ENCODE measurements at regions not wholly inside any gene's neighbourhood (a gene's known extent, or its start where the extent isn't known, plus 50 kb on each side); places are given as distances from the start of the nearest gene placed in this dataset.

DNA sequence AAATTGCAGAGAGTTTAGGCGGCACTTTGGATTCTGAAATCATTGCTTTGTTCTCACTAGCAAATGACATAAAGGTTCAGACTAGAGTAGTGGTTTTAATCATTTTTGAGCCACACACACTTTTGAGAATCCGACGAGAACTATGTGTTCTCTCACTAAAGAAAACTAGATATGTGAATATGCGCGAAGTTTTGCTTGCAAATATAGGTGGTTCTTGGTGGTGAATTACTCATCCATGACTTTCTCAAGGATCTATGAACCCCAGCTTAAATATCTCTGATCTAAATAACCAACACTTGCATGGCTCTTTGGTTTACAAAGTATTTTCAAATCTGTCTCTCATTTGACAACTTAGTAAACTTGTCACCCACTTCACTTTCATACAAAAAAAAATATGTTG is 54.8 kb downstream of the NOG start:
- DNase-seq (ENCODE audit: low read depth) = no peak

DNA sequence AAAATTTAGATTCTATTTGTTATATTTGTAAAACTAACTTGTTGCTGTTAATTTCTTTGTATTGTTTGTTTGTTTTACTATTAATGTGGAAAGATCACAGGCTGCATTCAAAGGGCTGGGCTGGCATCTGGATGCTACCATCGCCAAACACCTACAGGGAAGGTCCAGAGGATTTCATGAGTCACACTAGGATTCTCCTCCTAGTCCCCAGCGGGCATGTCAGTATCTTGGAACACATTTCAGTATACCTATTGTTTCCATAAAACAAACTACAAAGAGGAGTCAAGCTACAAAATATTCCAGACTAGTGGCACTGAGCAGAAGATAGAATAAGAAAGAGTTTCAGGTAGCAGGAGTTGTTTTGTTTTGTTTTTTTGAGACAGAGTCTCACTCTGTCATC is 55.3 kb downstream of the NOG start:
- DNase-seq (ENCODE audit: low read depth) = no peak

DNA sequence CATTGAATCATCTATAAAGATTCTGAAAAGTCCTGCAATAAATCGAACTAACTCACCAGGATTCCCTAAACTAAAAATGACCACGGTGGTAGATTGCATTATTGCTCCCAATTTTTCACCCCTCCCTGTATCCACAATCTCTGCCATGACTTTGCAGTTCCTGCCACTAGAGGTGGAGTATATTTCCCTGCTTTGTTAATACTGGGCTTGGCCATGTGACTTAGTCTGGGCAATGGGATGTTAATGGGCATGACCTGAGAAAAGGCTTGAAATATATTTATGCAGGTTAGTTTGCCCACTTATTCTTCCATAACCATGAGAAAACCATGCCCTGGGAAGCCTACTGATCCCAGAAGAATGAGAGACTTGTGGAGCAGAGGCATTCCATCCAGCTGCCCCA is 59.1 kb downstream of the NOG start:
- no peak for DNase-seq (ENCODE audit: low read depth)

DNA sequence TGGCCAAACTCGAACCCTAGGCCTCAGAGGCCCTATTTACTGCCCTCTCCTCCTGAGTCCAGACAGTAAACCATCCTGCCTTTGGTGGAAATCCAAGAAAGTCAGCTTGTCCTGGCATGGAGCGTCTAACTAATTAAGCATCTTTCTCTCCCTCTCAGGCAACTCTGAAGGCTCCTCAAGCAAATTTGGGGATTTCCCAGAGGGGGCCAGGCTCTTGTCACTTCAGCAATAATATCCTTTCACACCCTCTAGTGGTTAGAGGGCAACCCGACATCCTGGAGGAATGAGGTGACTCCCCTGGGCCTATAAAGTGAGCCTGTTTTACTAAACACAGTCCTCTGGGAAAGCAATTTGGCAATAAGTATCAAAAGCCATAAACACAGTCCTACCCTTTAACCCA is 60.4 kb downstream of the NOG start:
- peak; percentile 40 for DNase-seq (ENCODE audit: low read depth)

DNA sequence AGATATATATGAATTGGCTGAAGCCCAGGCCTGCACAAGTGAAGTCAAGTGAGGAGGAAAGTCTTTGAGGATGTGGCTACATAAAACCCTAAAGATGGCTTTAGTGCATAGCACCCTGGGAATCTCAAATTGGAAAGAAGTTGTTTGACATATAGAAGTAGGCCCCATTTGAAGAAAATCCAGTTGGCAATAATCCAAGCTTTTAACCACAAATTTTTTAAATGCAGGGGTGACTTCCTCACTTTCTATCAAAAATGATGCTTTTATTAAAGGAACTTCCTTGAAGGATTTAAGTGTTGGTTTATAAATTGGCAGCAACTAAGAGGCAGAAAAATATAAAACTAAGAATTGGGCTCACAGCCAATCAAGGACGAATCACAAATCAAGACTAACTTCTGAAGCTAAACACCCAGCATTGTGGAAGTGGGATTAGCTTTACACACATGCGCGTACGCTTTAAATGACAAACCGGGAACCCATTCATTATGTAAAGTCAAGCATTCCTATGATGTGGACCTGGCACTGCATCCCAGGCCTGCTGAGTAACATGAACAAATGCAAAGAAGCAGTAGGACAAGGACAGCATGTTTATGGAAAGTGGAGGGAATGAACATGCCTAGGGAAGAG is 63.3 kb downstream of the NOG start:
- DNase-seq (ENCODE audit: low read depth) = no peak

DNA sequence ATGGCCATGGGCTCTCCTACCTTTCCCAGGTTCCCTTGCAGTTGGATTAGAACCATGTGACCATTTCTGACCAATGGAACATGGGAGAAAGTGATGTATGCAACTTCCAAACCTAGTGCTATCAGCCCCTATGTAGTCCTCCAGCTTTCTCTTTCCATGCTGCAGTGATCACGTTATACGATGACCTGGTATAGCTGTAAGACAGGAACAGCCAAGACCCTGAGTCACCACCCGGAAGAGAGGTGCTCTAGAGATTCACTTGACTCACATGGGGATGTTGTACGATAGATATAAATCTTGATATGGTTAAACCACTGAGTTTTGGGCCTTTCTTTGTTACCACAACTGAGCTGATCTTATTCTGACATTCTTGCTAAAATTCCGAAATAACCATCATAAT is 65.1 kb downstream of the NOG start:
- DNase-seq (ENCODE audit: low read depth) = no peak

DNA sequence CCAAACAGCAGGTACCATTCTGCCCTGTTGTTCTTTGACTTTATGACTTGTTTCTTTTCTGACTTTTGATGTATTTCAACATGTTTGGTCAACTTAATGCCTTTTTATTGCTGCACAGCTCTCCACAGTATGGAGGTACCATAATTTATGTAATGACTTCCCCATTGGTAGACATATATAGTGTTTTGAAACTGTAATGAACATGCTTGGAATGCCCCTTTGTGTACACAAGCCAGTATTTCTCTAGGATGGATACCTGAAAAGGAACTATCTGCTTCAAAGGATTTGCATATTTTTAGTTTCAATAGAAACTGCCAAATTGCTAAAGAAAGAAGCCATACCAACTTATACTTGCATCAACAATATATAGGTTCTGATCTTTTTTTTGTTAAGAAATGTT is 66.1 kb downstream of the NOG start:
- no peak for DNase-seq (ENCODE audit: low read depth)

DNA sequence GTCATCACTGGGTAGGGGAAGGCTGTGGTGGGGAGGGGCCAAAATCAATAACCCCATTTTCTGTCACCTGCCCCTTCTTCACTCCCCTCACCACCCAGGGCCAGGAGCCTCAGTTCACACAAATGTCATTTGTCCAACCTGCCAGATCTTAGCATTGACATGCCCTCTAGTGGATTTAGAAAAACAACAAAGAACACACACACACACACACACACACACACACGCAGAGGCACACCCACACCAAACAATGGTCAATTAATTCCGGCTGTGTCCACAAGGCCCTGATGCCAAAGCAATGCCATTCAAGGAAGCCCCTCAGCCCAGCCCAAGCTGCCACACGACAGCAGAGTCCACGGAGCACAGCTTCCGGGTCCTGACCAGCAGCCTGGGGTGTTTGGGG is 68.4 kb downstream of the NOG start:
- DNase-seq (ENCODE audit: low read depth) = no peak

DNA sequence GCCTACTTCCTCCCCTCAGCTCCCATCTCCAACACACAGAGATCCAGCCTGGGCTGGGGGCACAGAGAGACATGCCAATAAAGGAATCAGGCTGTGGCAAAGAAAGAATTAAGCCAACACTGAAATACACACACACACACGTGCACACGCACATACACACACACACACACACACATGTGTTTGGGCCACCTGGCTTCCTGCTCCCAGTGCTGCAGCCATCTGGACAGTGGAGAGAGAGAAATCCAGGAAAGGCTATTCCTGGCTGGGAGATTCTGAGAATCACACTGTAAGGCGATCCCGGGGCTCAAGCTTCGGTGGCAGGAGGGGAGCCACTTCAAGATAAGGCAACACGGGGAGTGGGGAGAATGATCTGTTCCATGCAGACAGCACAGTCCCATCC is 72.4 kb downstream of the NOG start:
- DNase-seq (ENCODE audit: low read depth) = no peak

DNA sequence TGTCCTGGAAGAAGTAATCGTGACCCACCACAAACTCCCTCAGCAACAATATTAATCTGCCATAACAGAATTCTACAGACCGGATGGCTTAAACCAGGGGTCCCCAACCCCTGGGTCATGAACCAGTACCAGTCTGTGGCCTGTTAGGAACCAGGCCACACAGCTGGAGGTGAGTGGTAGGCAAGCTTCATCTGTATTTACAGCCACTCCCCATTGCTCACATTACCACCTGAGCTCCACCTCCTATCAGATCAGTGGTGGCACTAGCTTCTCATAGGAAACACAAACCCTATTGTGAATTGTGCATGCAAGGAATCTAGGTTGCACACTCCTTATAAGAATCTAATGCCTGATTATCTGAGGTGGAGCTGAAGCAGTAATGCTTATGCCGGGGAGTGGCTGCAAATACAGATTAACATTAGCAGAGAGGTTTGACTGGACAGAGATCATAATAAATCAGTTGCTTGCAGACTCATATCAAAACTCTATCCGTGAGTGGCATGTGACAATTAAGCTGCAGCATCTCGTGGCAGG is 74.5 kb downstream of the NOG start:
- DNase-seq (ENCODE audit: low read depth) = no peak

DNA sequence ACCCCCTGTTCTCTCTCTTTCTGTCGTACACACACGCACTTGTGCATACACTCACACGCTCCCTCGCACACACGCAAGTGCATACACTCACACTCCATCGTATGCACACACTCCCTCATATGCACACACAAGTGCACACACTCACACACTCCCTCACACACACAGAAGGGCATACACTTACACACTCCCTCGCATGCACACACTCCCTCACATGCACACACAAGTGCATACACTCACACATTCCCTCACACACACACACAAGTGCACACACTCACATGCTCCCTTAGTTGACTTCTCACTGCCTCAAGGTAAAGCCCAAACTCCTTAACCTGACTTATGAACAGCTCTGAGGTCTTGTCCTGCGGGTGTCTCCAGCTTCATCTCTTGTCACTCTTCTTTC is 78.7 kb downstream of the NOG start:
- no peak for DNase-seq (ENCODE audit: low read depth)

DNA sequence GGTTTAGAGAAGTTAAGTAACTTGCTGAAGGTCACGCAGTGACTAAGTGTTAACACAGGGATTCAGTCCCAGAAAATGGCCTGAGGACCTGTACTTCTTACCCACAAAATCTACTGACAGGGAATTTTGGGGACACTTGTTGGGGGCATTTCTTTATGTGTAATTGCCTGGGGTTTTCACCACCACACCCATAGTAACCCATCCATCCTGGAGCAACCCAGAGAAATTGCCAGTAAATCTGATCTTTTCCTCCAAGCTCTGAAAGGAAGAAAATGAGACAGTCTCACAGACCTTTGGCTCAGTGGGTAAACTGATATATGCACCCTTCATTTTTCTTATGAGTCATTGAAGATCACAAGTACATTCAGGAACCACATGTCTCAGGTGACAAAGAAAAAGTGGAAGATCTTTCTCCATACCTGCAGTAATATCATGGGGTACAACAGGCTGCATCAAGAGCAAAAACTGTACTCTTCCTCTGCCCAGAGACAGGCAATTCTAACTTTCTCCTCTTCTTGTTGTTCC is 81.0 kb downstream of the NOG start:
- no peak for DNase-seq (ENCODE audit: low read depth)

DNA sequence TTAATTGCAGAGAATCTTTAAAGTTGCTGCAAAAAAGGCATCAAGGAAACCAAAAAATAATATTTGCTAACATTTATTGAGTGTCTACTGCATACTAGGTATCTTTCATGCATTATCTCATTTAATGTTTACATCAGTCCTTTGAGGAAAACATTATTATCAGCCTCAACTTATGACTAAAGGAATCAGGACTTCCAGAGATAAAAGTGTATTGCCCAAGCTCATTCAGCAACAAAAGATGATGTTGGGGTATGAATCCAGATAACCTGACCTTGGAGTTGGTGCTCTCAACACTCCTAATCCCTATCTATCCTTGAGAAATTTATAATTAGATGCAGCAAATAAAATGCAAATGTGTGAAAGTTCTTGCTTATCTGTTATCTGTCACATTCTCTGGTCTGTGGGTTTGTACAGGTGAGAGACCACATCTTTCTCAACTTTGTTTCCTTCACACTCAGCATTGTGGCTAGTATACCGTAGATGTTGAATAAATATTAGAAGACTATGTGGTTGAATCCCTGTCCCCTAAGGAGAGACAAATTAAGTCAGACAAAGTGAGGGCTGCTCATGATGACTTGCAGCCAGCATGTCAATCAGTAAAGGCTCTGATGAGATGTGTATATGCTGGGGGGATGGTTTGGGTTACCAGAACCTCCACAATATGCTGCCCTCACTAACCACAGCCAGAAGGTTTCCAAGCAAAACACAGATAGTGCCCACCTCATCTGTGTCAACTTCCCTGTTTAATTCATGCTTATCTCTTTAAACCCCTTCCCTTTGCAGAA is 82.6 kb downstream of the NOG start:
- DNase-seq (ENCODE audit: low read depth) = no peak

DNA sequence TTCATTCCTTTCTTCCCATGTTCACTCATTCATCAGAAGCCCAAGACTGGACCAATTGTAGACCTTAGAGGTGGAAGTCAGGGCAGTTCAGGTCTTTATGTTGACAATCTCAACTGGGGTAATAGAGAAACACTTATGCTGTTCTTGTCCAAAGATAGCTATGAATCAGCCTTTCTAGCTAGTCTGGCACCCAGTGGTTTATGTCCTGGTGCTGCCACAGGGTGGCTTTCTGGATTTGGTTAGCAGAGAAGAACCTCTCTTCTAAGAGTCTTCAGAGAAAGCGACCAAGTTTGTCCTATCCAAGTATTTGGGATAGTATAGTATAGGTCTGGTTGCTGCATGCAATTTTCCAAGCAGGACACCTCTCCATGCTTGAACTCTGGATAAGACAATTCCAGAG is 83.3 kb downstream of the NOG start:
- DNase-seq (ENCODE audit: low read depth) = no peak

DNA sequence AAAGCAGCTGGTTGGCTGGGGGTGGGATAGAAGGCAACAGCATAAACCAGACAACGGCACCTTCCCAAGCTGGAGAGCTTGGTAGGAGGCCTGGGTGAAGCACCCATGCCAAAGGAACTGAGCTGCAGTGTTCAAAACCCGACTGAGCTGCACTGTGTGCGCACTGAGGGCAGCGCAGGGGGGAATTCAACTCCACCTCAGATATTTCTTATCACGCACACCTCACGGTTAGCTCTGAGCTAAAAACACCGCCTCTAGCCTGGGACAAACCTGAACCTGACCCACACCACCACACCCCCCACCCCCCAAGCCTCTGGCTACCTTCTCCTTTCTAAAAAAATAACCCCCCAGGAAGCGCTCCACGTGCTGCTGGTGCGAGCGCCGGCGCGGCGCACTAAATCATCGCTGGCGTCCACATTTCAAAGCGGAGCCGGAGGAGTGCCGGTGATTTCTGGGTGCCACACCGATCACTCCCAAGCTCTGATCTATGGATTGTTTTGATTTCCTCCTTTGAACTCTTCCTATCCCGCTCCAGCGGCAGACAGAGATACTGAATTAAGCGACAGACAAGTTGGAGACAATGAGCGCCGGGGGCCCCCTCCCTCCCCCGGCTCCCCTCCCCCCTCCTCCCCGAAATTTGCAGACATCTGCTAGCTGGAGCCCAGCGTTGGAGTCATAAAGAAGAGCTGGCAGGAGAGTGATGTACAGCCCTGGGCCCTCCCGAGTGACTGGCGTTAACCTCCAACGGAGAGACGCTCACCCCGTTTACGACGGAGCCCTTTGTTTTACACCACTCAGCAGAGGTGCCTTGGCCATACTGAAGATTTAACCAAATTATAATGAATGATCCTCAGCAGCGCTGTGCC is 85.0 kb downstream of the NOG start:
- no peak for DNase-seq (ENCODE audit: low read depth)

DNA sequence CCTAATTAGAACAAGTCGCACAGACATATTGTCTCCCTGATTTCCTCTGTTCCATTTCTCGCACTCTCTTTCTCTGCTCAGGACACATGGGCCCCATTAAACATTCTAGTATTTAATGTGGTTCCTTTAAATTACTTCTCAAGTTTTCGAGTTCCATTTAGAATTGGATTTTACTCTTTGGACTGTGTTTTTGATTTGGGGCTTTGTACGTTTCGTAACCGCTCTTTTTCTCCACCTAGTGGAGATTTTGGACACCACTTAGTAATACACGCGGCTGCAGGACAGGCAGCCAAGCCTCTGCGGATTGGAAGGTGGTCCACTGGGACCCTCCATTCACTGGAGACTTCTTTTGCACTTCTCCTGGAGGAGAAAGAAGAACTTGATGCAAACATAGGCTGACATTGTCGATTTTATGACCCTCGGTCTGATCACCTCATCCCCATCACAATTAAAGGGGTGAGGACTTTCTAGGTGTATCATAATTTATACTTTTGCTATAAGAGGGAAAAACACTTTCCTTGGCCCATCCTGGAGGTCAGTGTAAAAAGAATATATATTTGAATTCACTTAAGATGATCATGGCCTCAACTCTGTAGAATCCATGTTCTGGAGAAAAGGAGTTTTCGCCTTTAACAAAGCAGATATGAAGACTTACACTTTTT is 85.7 kb downstream of the NOG start:
- no peak for DNase-seq (ENCODE audit: low read depth)

DNA sequence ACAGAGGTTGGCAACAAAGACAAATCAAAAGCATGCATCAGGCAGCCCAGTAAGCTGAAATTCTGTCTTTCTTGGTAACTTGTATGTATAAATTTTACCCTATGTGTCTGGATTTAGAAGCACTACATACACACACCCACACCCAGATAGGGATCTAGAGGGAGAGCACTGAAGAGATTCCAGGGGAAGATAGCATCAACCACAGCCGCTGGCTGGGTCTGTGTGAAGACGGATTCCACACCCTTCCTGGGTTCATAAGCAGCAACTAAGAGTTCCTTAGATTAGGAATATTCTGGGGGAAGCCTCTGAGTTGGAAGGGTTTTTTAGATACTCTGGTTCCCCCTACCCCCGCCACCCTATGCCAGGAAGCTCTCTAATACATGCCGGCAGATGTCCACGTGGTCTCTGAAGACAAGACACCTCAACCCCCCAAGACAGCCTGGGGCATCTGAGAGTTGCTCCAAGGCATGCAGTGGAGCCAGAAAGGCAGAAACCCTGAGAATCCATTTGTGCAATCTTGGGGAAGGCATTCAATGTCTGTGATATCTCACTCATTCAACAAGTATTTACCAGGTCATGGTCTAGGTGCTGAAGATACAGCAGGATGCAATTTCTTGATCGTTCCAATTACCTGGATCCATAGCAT is 86.4 kb downstream of the NOG start:
- no peak for DNase-seq (ENCODE audit: low read depth)

DNA sequence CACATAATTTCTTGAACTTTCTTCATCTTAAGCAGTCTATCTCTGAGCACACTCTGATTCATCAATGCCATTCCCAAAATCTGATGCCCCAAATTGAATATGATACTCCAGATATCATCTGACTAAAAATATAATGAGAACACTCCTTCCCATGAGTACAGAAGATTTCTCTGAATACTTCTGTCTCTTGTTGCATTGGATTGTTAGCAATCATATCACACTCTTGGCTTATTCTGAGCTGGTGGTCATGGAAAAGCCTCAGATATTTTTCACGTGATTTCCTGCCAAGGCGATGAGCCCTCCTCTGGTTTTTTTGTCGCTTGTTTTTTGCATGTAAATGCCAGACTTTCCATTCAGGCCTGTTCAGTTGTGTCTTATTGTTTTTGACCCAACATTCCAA is 87.2 kb downstream of the NOG start:
- no peak for DNase-seq (ENCODE audit: low read depth)

DNA sequence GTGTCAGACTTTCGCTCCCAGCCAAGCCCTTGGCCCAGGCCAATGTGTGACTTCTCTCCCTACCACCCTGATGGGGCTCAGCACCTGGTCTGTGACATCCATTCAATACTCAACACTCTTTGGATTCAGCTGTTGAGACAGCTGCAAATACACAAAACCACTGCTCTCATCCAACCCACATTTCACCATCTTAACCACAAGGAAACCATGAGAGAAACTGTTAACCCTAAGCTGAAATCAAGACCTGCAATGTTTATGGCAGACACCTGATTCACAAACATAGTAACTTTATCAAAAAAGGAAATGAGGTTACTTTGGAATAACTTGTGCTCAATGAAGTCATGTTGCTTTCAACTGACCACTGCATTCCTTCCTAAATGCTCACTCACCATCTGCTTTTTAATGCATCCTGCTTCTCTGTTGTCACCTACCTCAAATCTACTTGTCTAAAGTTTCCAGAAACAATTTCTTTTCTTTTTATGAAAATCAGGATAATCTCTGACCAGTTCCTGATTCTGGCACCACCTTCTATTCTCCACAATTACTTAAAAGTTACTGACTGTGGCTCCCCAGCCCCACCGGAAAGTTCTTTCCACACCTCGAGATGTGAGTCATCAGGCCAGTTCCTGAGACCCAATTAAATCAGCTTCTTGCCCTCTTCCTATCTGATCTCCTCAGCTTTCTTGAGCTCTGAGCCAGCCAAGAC is 88.2 kb downstream of the NOG start:
- no peak for DNase-seq (ENCODE audit: low read depth)

DNA sequence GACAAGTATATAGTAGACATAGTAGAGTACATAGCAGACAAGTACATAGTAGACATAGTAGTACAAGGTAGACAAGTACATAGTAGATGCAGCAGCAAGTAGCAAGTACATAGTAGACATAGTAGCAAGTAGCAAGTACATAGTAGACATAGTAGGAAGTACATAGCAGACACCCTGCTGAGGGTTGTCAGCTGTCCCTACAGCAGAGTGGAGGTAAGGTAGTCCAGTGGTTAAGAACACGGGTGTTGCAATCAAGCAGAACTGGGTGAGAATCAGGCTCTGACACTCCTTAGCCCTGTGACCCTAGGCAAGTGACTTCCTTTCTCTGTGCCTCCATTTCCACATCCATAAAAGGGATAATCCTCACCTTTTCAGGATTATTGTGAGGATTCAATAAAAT is 94.7 kb downstream of the NOG start:
- DNase-seq (ENCODE audit: low read depth) = no peak

Data from activated T-cell treated with anti-CD3 and anti-CD28 coated beads for 48 hours (primary cell).